ENCODE measurements at regions not wholly inside any gene's neighbourhood (a gene's known extent, or its start where the extent isn't known, plus 50 kb on each side); places are given as distances from the start of the nearest gene placed in this dataset.

- Histone ChIP-seq H3K9me3 (ENCODE audit: control insufficient read depth, low read length) (no peaks in the 10 kb centered on the region), H3K9ac (ENCODE audit: low read length) (no peak overlapping the region), H3K4me1 (ENCODE audit: control insufficient read depth, insufficient read depth, low read length) (no peaks in the 10 kb centered on the region), H3K27me3 (ENCODE audit: control insufficient read depth, insufficient read depth, low read length) (no peaks in the 10 kb centered on the region), H3K4me3 (ENCODE audit: low read length) (no peak overlapping the region), H3K36me3 (ENCODE audit: control insufficient read depth, insufficient read depth, low read length) (no peaks in the 10 kb centered on the region)
These were observed 256.3 kb upstream of the CHRNA7 start for GRCh38 chr15:31774045-31774444.

DNA sequence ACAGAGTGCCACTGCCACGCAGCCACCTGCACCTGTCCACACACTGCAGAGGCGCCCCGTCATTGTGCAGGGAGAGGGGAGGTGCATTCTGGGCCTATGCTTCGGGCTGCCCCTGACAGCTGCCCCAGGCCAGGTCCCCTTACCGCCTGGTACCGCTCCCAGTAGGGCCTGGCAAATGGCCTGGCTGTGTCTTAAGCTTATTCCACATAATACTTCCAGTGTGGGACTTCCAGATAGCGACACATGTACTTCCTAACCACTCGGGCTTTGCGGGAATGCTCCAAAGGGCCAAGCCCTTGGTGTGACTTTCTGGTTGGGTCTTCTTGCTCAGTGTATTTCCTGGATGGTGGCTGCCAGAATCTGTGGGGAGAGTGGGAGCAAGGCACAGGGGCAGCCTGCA lies 254.3 kb upstream of the CHRNA7 start:
- H3K4me3 ChIP-seq (ENCODE audit: low read length), result no peak overlapping the region
- no peaks in the 10 kb centered on the region for H3K36me3 ChIP-seq (ENCODE audit: control insufficient read depth, insufficient read depth, low read length)
- no peaks in the 10 kb centered on the region for H3K27me3 ChIP-seq (ENCODE audit: control insufficient read depth, insufficient read depth, low read length)
- H3K4me1 ChIP-seq (ENCODE audit: control insufficient read depth, insufficient read depth, low read length), result no peaks in the 10 kb centered on the region
- no peaks in the 10 kb centered on the region for H3K9me3 ChIP-seq (ENCODE audit: control insufficient read depth, low read length)
- no peak overlapping the region for H3K9ac ChIP-seq (ENCODE audit: low read length)

- H3K4me1 ChIP-seq (ENCODE audit: control insufficient read depth, insufficient read depth, low read length), result no peaks in the 10 kb centered on the region
These were observed 249.1 kb upstream of the CHRNA7 start for GRCh38 chr15:31781261-31781660.

DNA sequence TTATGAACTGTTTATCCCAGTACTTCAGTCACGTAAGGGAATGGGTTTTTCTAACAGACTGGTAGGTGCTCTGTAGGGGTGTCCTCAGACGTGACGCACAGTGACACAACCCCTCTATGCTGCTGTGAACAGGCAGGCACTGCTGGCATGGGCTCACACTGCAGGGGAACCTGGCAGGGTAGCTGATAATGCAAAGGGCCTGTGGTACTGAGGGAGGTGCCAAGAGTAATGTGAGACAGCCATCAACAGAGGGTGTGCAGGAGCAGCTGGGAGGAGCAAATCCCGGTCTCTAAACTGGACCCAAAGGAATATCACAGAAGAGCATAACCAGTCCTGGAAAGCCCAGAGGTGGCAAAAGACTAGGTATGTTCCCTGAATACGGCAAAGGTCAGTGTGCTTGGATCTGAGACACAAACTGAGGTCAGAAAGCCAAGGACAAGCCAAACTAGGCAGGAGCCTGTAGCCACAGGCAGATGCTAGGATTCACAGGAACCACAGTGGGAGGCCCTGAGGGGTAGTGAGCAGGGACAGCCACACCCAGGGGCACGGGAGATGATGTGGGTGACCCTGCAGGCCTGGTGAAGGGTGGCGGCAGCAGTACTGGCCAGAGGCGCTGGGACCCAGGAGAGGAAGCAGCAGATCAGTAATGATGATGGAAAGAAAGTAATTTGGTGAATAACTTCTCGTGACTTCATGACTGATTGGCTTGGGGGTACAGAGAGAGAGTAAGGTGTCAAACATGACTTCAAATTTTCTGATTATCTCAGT lies 248.1 kb upstream of the CHRNA7 start:
- no peaks in the 10 kb centered on the region for H3K4me1 ChIP-seq (ENCODE audit: control insufficient read depth, insufficient read depth, low read length)
- H3K9me3 ChIP-seq (ENCODE audit: control insufficient read depth, low read length), result no peaks in the 10 kb centered on the region
- no peak overlapping the region for H3K4me3 ChIP-seq (ENCODE audit: low read length)
- no peak overlapping the region for H3K9ac ChIP-seq (ENCODE audit: low read length)
- no peaks in the 10 kb centered on the region for H3K36me3 ChIP-seq (ENCODE audit: control insufficient read depth, insufficient read depth, low read length)
- no peaks in the 10 kb centered on the region for H3K27me3 ChIP-seq (ENCODE audit: control insufficient read depth, insufficient read depth, low read length)

More at GRCh38 chr15:31781261-31781660, 249.1 kb upstream of the CHRNA7 start:
- Histone ChIP-seq H3K27me3 (ENCODE audit: control insufficient read depth, insufficient read depth, low read length) (no peaks in the 10 kb centered on the region), H3K9ac (ENCODE audit: low read length) (no peak overlapping the region), H3K4me3 (ENCODE audit: low read length) (no peak overlapping the region), H3K9me3 (ENCODE audit: control insufficient read depth, low read length) (no peaks in the 10 kb centered on the region), H3K36me3 (ENCODE audit: control insufficient read depth, insufficient read depth, low read length) (no peaks in the 10 kb centered on the region)

- Histone ChIP-seq H3K4me1 (ENCODE audit: control insufficient read depth, insufficient read depth, low read length) (no peaks in the 10 kb centered on the region), H3K9ac (ENCODE audit: low read length) (no peak overlapping the region), H3K4me3 (ENCODE audit: low read length) (no peak overlapping the region), H3K36me3 (ENCODE audit: control insufficient read depth, insufficient read depth, low read length) (no peaks in the 10 kb centered on the region), H3K27me3 (ENCODE audit: control insufficient read depth, insufficient read depth, low read length) (no peaks in the 10 kb centered on the region), H3K9me3 (ENCODE audit: control insufficient read depth, low read length) (no peaks in the 10 kb centered on the region)
These were observed 247.4 kb upstream of the CHRNA7 start for GRCh38 chr15:31782951-31783350.

- Histone ChIP-seq H3K9me3 (ENCODE audit: control insufficient read depth, low read length) (no peaks in the 10 kb centered on the region), H3K4me3 (ENCODE audit: low read length) (no peak overlapping the region), H3K9ac (ENCODE audit: low read length) (no peak overlapping the region), H3K36me3 (ENCODE audit: control insufficient read depth, insufficient read depth, low read length) (no peaks in the 10 kb centered on the region), H3K27me3 (ENCODE audit: control insufficient read depth, insufficient read depth, low read length) (no peaks in the 10 kb centered on the region), H3K4me1 (ENCODE audit: control insufficient read depth, insufficient read depth, low read length) (no peaks in the 10 kb centered on the region)
These were observed 244.0 kb upstream of the CHRNA7 start for GRCh38 chr15:31786360-31786759.

GRCh38 chr15:31788104-31788503 lies 242.2 kb upstream of the CHRNA7 start:
- H3K27me3 ChIP-seq (ENCODE audit: control insufficient read depth, insufficient read depth, low read length), result no peaks in the 10 kb centered on the region
- H3K36me3 ChIP-seq (ENCODE audit: control insufficient read depth, insufficient read depth, low read length), result no peaks in the 10 kb centered on the region
- H3K9ac ChIP-seq (ENCODE audit: low read length), result no peak overlapping the region
- no peak overlapping the region for H3K4me3 ChIP-seq (ENCODE audit: low read length)
- no peaks in the 10 kb centered on the region for H3K9me3 ChIP-seq (ENCODE audit: control insufficient read depth, low read length)
- H3K4me1 ChIP-seq (ENCODE audit: control insufficient read depth, insufficient read depth, low read length), result no peaks in the 10 kb centered on the region

DNA sequence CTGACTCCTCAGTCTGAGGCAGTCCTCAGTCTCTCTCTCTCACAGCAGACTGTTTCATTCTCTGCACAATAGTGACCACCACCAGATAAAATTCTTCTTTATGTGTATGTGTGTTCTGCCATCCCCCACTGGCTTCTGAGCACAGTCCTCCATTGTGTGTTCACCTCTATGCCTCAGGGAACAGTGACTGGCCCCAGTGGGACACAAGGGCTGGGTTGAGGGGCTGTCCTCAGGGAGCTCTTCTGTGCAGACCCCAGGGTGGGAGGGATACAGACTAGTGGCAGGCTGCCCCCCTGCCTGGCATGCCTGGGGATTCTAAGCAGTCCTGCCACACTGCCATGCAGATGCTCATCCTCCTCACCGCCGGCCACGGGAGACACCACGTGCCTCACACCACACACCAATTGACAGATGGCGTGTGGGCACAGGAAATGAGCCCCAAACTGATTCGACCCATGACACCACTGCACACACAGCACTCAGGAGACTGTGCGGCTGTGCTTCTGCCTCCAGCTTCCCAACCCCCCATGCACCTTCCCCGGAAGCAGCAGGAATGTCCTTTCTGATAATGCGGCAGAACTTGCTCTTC lies 237.6 kb upstream of the CHRNA7 start:
- Histone ChIP-seq H3K4me3 (ENCODE audit: low read length) (no peak overlapping the region), H3K4me1 (ENCODE audit: control insufficient read depth, insufficient read depth, low read length) (no peaks in the 10 kb centered on the region), H3K36me3 (ENCODE audit: control insufficient read depth, insufficient read depth, low read length) (no peaks in the 10 kb centered on the region), H3K9ac (ENCODE audit: low read length) (no peak overlapping the region), H3K27me3 (ENCODE audit: control insufficient read depth, insufficient read depth, low read length) (no peaks in the 10 kb centered on the region), H3K9me3 (ENCODE audit: control insufficient read depth, low read length) (no peaks in the 10 kb centered on the region)

DNA sequence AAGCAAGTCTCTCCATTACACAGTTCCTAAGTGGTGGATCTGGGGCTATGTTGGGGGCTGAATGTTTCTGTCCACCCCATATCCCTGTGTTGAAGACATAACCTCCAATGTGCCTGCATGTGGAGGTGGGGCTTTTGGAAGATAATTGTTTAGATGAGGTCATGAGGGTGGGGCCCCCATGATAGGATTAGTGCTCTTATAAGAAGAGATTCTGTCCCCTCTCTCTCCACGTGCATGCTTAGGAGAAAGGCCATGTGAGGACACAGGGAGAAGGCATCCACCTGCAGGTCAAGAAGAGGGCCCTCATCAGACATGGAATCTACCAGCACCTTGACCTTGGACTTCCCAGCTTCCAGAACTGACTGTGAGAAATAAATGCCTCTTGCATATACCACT lies 231.0 kb upstream of the CHRNA7 start:
- H3K36me3 ChIP-seq (ENCODE audit: control insufficient read depth, insufficient read depth, low read length), result no peaks in the 10 kb centered on the region
- no peak overlapping the region for H3K9ac ChIP-seq (ENCODE audit: low read length)
- no peaks in the 10 kb centered on the region for H3K4me1 ChIP-seq (ENCODE audit: control insufficient read depth, insufficient read depth, low read length)
- H3K27me3 ChIP-seq (ENCODE audit: control insufficient read depth, insufficient read depth, low read length), result no peaks in the 10 kb centered on the region
- no peak overlapping the region for H3K4me3 ChIP-seq (ENCODE audit: low read length)
- H3K9me3 ChIP-seq (ENCODE audit: control insufficient read depth, low read length), result no peaks in the 10 kb centered on the region

- Histone ChIP-seq H3K9ac (ENCODE audit: low read length) (no peak overlapping the region), H3K36me3 (ENCODE audit: control insufficient read depth, insufficient read depth, low read length) (no peaks in the 10 kb centered on the region), H3K4me3 (ENCODE audit: low read length) (no peak overlapping the region), H3K27me3 (ENCODE audit: control insufficient read depth, insufficient read depth, low read length) (no peaks in the 10 kb centered on the region), H3K9me3 (ENCODE audit: control insufficient read depth, low read length) (no peaks in the 10 kb centered on the region), H3K4me1 (ENCODE audit: control insufficient read depth, insufficient read depth, low read length) (no peaks in the 10 kb centered on the region)
These were observed 230.5 kb upstream of the CHRNA7 start for GRCh38 chr15:31799715-31800321.

DNA sequence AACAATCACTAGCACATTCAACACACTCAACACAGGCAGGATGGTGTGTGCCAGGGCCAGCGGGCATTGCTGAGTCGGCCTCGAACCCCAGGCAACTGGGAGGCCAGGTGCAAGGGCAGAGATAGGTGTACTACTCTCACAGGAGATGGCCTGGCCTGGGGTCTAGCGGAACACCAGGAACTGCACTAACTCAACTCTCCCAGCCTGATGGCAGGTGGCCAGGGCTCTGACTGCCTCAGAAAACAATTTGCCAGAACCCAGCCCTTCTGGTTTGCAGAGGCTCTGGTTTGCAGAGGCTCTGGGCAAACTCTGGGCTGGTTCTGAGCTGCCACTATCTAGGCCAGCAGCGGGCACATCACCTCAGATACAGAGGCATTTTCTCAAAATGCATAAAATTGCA lies 229.2 kb upstream of the CHRNA7 start:
- no peaks in the 10 kb centered on the region for H3K36me3 ChIP-seq (ENCODE audit: control insufficient read depth, insufficient read depth, low read length)
- H3K4me1 ChIP-seq (ENCODE audit: control insufficient read depth, insufficient read depth, low read length), result no peaks in the 10 kb centered on the region
- H3K9ac ChIP-seq (ENCODE audit: low read length), result no peak overlapping the region
- H3K4me3 ChIP-seq (ENCODE audit: low read length), result no peak overlapping the region
- no peaks in the 10 kb centered on the region for H3K27me3 ChIP-seq (ENCODE audit: control insufficient read depth, insufficient read depth, low read length)
- no peaks in the 10 kb centered on the region for H3K9me3 ChIP-seq (ENCODE audit: control insufficient read depth, low read length)

DNA sequence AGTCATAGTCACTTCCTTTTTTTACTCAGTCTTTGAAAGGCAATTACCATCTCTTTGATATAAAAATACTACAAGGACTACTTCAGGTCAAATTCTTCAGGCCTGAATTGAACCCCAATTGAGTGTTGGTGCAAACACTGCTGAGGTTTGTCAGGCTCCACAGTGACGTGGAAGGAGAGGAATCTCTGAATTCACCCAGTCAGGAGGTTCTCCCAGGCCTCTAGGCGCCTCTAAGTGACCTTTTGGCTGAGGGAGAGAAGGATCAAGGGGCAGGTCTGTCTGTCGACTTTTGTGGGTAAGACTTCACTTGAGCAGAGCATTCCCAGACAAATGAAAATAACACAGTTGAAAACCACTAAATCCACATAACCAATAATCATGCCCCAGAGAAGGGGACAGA lies 227.6 kb upstream of the CHRNA7 start:
- no peaks in the 10 kb centered on the region for H3K27me3 ChIP-seq (ENCODE audit: control insufficient read depth, insufficient read depth, low read length)
- no peak overlapping the region for H3K4me3 ChIP-seq (ENCODE audit: low read length)
- no peaks in the 10 kb centered on the region for H3K4me1 ChIP-seq (ENCODE audit: control insufficient read depth, insufficient read depth, low read length)
- H3K36me3 ChIP-seq (ENCODE audit: control insufficient read depth, insufficient read depth, low read length), result no peaks in the 10 kb centered on the region
- H3K9ac ChIP-seq (ENCODE audit: low read length), result no peak overlapping the region
- H3K9me3 ChIP-seq (ENCODE audit: control insufficient read depth, low read length), result no peaks in the 10 kb centered on the region

Data from mucosa of stomach (tissue), 1 donor.